GM13976 (cell line): ENCODE measurements at regions not wholly inside any gene's neighbourhood (a gene's known extent, or its start where the extent isn't known, plus 50 kb on each side); places are given as distances from the start of the nearest gene placed in this dataset.
"Not testable (repeated sequence)": the region's sequence is repeated elsewhere in the genome, so short reads cannot be mapped to it uniquely, and the experiment has no call there.

Source experiments
- DNase-seq: peaks from one replicate; pipeline ENCODE4 v3.0.0; 2012; ENCODE audit warnings: low spot score
- CTCF ChIP-seq: IDR thresholded peaks from 2 replicates; pipeline ENCODE4 v1.5.1; 2012; ENCODE audit warnings: borderline replicate concordance, mild to moderate bottlenecking; ENCODE audit not compliant: insufficient read depth; ENCODE audit errors: extremely low read depth, missing control alignments, control extremely low read depth
- in situ Hi-C: fragments of 300-500 bp; cut with MboI; formaldehyde crosslinking; loops from one replicate; pipeline ENCODE4 v1.12.0; 2022; ENCODE audit warnings: low sequenced_read_pairs, mixed read lengths, inconsistent platforms; ENCODE audit not compliant: unreplicated experiment

GRCh38 chr5:77904362-77904761, 128.2 kb upstream of the TBCA start:
- DNase-seq = no peak
- in situ Hi-C loops = no loop called here
- no peak for TF ChIP-seq CTCF

DNA sequence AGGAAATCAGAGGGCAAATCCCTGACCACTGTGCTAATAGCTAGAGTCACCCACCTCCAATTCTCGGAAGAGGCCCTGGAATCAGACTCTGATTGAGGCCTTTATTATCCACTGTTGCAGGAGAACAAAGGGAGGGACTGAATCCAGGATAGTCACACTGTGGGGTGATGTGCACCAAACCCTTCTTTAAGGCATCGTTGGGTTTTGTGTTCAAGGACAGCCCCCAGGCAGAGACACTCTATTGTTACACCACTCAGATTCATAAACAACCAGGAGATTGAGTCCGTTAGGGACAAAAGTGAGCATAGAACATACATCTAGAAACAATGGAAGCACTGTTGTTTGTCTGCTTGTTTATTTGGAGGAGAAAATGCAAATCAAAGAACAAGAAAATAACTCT, 124.6 kb upstream of the TBCA start:
- no peak for DNase-seq
- in situ Hi-C loops = no loop called here
- TF ChIP-seq CTCF = no peak

DNA sequence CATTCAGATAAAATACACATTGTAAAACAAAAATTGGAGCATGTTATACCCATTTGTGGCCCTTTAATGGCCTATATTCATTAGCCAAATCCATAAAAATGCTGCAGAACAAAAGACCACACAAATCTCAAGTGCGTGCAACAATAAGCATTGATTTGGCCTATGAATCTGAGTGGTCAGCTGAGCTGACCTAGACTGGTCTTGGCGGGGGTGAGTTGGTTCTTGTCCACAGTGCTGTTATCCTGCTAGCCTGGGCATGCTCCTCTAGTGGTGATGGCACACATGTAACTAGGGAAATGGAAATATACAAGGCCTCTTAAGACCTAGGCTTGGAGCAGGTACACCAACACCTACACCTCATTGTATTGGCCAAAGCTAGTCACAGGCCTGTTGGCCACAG, 122.2 kb upstream of the TBCA start:
- in situ Hi-C loops = no loop called here
- no peak for DNase-seq
- no peak for TF ChIP-seq CTCF

DNA sequence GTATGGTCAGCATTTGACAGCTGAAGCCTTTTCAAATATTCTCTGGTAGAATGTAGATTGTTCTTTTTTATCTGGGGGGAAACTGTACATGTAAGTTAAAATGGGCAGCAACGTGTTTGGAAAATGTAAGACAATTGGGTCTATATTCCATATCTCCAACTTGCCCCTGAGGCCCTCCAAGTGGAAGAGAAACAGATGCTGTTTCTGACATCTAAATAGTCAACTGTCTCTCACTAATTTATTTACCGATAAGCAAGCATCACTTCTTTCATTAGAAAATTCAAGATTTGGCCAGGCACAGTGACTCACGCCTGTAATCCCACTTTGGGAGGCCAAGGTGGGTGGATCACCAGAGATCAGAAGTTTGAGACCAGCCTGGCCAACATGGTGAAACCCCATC, 120.2 kb upstream of the TBCA start:
- no peak for TF ChIP-seq CTCF
- in situ Hi-C loops = no loop called here
- DNase-seq = no peak

DNA sequence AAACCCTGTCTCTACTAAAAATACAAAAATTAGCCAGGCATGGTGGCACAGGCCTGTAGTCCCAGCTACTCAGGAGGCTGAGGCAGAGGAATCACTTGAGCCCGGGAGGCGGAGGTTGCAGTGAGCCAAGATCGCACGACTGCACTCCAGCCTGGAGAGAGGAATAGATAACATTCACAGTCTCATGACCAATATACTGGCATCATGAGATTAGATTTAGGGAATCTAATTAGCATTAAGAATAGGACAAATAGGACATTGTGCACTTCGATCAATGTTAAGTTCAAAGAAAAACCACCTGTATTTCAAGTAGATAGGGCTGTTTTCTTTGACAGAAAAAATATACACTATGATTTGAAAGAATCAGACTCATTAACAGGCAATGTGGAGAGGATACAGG, 118.0 kb upstream of the TBCA start:
- DNase-seq, in situ Hi-C loops: not testable (repeated sequence)

- TF ChIP-seq CTCF = no peak
- in situ Hi-C loops = no loop called here
- no peak for DNase-seq
Measured at GRCh38 chr5:77893225-77893860, 117.2 kb upstream of the TBCA start.

DNA sequence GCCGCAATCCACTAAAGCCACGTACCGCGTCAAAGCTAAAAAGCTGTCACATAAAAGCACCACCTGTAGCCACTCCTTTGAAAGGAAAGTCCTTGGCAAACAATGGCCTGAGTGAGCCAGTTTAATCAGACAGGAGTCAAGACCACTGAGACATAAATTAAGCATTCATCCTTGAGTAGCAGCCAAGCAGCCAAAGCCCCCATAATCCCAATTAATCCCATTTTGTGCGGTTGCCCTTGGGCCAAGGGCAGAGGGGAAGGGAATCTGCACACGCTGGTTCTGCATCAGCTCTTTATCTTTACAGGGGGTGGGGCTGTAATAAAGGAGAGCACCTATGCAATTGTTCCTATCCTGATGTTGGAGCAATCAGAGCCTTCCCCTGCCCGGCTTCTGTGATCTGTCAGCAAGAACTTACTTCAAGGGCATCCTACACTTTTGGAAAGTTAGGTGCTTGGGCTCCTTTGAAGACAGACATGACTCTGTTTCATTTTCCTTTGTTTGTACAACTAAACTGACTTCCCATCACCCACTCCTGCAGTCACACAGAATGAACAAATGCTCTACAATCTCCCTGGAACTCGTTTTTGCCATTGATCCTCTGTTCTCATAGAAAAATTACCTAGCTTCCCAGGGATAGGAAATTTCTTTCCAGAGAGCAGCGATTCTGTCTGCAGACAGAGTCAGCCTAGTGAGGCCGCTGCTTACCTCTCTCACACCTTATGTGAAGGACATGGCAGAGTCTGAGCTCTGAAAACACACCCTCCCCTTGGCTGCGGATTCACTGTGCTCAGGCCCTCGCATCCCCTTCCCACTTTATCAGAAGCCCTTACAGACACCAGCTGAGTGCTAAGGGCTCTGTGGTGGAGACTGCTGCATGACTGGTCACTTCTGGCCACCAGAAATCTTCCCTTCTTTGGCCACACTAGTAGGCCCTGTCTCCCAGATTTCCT, 116.2 kb upstream of the TBCA start:
- no peak for DNase-seq
- in situ Hi-C loops = no loop called here
- TF ChIP-seq CTCF = no peak
